ENCODE measurements at regions not wholly inside any gene's neighbourhood (a gene's known extent, or its start where the extent isn't known, plus 50 kb on each side); places are given as distances from the start of the nearest gene placed in this dataset.
"Not testable (repeated sequence)": the region's sequence is repeated elsewhere in the genome, so short reads cannot be mapped to it uniquely, and the experiment has no call there.

DNA sequence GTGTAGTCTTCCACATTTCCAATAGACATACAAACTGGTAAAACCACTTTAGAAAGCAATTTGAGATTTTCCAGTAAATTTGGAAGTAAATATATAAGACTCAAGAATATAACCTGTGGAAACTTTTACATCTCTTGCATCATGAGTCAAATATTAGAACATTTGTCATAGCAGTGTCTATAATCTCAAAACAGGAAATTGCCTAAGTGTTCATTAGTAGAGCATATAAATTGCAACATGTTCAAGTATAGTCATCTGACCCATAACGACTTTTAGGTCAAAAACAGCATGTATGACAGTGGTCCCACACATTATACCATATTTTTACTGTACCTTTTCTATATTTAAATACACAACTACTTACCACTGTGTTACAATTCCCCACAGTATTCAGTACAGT is 555.9 kb upstream of the VRK2 start:
- Mint-ChIP-seq H3K27ac (no peak overlapping the region), H3K27me3 (ENCODE audit: insufficient read depth, low read depth) (no peaks in the 10 kb centered on the region), H3K9me3 (no peaks in the 10 kb centered on the region), H3K4me3 (no peak overlapping the region), H3K36me3 (no peaks in the 10 kb centered on the region), H3K4me1 (no peaks in the 10 kb centered on the region)
- Histone ChIP-seq H3K36me3 (no peaks in the 10 kb centered on the region), H3K27ac (no peak overlapping the region), H3K4me2 (no peak overlapping the region), H4K20me1 (ENCODE audit: low read depth) (no peaks in the 10 kb centered on the region), H2AFZ (replicated peaks) (no peak overlapping the region), H3K4me3 (no peak overlapping the region), H3K27me3 (no peaks in the 10 kb centered on the region), H3K9me3 (ENCODE audit: low read depth) (no peaks in the 10 kb centered on the region), H3K9ac (no peak overlapping the region), H3F3A (ENCODE audit: low read depth) (no peaks in the 10 kb centered on the region), H3K4me1 (no peaks in the 10 kb centered on the region), H3K79me2 (ENCODE audit: low read depth) (no peaks in the 10 kb centered on the region)
- DNase-seq (ENCODE audit: low spot score), result no peak
- TF ChIP-seq EZH2phosphoT487 (IDR thresholded peaks at IDR 0.05) (no peak), EZH2 (IDR thresholded peaks at IDR 0.05) (no peak)
- TF ChIP-seq, protein P1, sequence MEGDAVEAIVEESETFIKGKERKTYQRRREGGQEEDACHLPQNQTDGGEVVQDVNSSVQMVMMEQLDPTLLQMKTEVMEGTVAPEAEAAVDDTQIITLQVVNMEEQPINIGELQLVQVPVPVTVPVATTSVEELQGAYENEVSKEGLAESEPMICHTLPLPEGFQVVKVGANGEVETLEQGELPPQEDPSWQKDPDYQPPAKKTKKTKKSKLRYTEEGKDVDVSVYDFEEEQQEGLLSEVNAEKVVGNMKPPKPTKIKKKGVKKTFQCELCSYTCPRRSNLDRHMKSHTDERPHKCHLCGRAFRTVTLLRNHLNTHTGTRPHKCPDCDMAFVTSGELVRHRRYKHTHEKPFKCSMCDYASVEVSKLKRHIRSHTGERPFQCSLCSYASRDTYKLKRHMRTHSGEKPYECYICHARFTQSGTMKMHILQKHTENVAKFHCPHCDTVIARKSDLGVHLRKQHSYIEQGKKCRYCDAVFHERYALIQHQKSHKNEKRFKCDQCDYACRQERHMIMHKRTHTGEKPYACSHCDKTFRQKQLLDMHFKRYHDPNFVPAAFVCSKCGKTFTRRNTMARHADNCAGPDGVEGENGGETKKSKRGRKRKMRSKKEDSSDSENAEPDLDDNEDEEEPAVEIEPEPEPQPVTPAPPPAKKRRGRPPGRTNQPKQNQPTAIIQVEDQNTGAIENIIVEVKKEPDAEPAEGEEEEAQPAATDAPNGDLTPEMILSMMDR (IDR thresholded peaks at IDR 0.05), result no peak

DNA sequence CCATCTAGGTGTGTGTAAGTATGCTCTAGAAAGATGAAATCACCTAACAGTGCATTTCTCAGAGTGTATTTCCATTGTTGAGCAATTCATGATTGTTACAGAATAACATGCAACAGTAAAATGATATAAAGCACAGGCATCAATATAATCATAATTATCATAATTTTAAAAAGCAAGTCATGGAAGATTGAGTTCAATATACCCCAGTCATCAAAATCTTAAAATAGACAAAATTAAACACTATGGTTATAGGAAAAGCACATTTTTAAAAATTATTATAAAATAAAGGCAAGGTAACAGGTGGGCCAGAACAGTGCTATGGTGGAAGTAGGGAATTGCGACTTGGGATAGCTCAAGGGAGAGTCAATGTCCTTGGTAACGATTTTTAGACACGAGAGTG is 555.4 kb upstream of the VRK2 start:
- no peaks in the 10 kb centered on the region for H3F3A ChIP-seq (ENCODE audit: low read depth)
- H3K9ac ChIP-seq, result no peak overlapping the region
- H3K27me3 ChIP-seq, result no peaks in the 10 kb centered on the region
- Mint-ChIP-seq H3K4me1 (no peaks in the 10 kb centered on the region), H3K9me3 (no peaks in the 10 kb centered on the region), H3K27me3 (ENCODE audit: insufficient read depth, low read depth) (no peaks in the 10 kb centered on the region), H3K36me3 (no peaks in the 10 kb centered on the region), H3K27ac (no peak overlapping the region), H3K4me3 (no peak overlapping the region)
- H3K9me3 ChIP-seq (ENCODE audit: low read depth), result no peaks in the 10 kb centered on the region
- no peak for DNase-seq (ENCODE audit: low spot score)
- no peaks in the 10 kb centered on the region for H3K36me3 ChIP-seq
- no peak overlapping the region for H3K4me3 ChIP-seq
- no peaks in the 10 kb centered on the region for H3K79me2 ChIP-seq (ENCODE audit: low read depth)
- no peak overlapping the region for H2AFZ ChIP-seq (replicated peaks)
- TF ChIP-seq EZH2phosphoT487 (IDR thresholded peaks at IDR 0.05) (no peak), EZH2 (IDR thresholded peaks at IDR 0.05) (no peak)
- TF ChIP-seq, protein P1 (IDR thresholded peaks at IDR 0.05), result no peak
- H3K27ac ChIP-seq, result no peak overlapping the region
- H4K20me1 ChIP-seq (ENCODE audit: low read depth), result no peaks in the 10 kb centered on the region
- H3K4me2 ChIP-seq, result no peak overlapping the region
- no peaks in the 10 kb centered on the region for H3K4me1 ChIP-seq

DNA sequence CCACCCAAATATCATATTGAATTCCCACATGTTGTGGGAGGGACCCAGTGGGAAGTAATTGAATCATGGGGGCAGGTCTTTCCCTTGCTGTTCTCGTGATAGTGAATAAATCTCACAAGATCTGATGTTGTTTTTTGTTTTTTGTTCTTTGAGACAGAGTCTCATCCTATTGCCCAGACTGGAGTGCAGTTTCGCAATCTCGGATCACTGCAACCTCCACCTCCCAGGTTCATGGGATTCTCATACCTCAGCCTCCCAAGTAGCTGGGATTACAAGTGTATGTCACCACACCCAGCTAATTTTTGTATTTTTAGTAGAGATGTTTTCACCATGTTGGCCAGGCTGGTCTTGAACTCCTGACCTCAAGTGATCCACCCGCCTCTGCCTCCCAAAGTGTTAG is 552.6 kb upstream of the VRK2 start:
- not testable (repeated sequence) for H3K4me3 Mint-ChIP-seq; H2AFZ ChIP-seq (replicated peaks); H3K36me3 ChIP-seq; H3K27me3 Mint-ChIP-seq (ENCODE audit: insufficient read depth, low read depth); H3K36me3 Mint-ChIP-seq; H3K27ac Mint-ChIP-seq; H3F3A ChIP-seq (ENCODE audit: low read depth); H3K4me3 ChIP-seq; H3K27ac ChIP-seq; H3K27me3 ChIP-seq; H3K9ac ChIP-seq; H4K20me1 ChIP-seq (ENCODE audit: low read depth); H3K9me3 ChIP-seq (ENCODE audit: low read depth); H3K4me2 ChIP-seq; H3K4me1 ChIP-seq; H3K9me3 Mint-ChIP-seq; H3K79me2 ChIP-seq (ENCODE audit: low read depth); H3K4me1 Mint-ChIP-seq; DNase-seq (ENCODE audit: low spot score)

DNA sequence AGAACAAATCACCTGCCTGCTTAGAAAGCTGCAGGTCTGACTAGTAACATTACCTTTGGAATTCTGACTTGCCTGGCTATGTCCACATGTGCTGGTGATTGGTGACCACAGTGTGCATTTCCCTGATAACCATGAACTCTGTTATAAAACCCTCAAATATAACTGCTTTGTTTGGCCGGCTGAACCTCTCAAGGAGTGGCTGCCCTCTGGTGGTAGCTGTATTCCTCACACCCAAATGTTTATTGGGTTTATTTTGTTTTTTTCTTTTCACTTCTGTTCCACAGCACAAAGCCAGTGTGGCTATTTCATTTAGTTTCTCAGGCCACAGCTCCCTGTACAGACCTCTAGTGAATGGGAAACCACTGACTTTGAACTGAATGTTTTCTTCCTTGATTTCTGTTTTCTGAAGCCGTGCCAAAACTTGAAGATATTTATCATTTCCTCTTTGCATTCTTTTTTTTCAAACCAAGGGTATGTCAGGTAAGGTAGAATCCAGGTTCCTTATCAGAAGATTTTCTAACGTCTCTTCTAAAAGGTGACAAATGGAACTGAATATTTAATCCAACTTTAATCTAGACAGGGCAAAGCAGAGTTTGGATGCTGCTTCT is 549.0 kb upstream of the VRK2 start:
- Histone ChIP-seq H3K9ac (no peak overlapping the region), H3F3A (ENCODE audit: low read depth) (no peaks in the 10 kb centered on the region), H4K20me1 (ENCODE audit: low read depth) (no peaks in the 10 kb centered on the region), H3K36me3 (no peaks in the 10 kb centered on the region), H3K4me1 (no peaks in the 10 kb centered on the region), H3K27ac (no peak overlapping the region), H3K27me3 (no peaks in the 10 kb centered on the region), H3K9me3 (ENCODE audit: low read depth) (no peaks in the 10 kb centered on the region), H2AFZ (replicated peaks) (peak overlapping the region; percentile 9), H3K4me3 (no peak overlapping the region), H3K4me2 (no peak overlapping the region), H3K79me2 (ENCODE audit: low read depth) (no peaks in the 10 kb centered on the region)
- Mint-ChIP-seq H3K4me3 (no peak overlapping the region), H3K27me3 (ENCODE audit: insufficient read depth, low read depth) (peaks cover 2% of the 10 kb centered on the region), H3K27ac (no peak overlapping the region), H3K9me3 (no peaks in the 10 kb centered on the region), H3K36me3 (no peaks in the 10 kb centered on the region), H3K4me1 (no peaks in the 10 kb centered on the region)
- peak; percentile 74 for DNase-seq (ENCODE audit: low spot score)
- TF ChIP-seq EZH2 (IDR thresholded peaks at IDR 0.05), result no peak
- TF ChIP-seq, protein P1 (IDR thresholded peaks at IDR 0.05), result peak; percentile 88
